Astrocyte of the hippocampus (primary cell): ENCODE measurements at regions not wholly inside any gene's neighbourhood (a gene's known extent, or its start where the extent isn't known, plus 50 kb on each side); places are given as distances from the start of the nearest gene placed in this dataset.
"Not testable (repeated sequence)": the region's sequence is repeated elsewhere in the genome, so short reads cannot be mapped to it uniquely, and the experiment has no call there.

Experiments
- DNase-seq: peaks from one replicate; pipeline ENCODE4 v3.0.0; 2011; ENCODE audit warnings: low read depth, low spot score

- DNase-seq: not testable (repeated sequence)
Measured at GRCh38 chr21:27908816-27909215, 941.9 kb upstream of the ADAMTS5 start.

- not testable (repeated sequence) for DNase-seq
Measured at GRCh38 chr21:27902904-27903303, 936.0 kb upstream of the ADAMTS5 start.

GRCh38 chr21:27893619-27894018 is 926.7 kb upstream of the ADAMTS5 start:
- not testable (repeated sequence) for DNase-seq

- peak; percentile 32 for DNase-seq
Measured at GRCh38 chr21:27891495-27891894, 924.6 kb upstream of the ADAMTS5 start.

GRCh38 chr21:27887808-27888455 is 921.0 kb upstream of the ADAMTS5 start:
- DNase-seq: not testable (repeated sequence)

GRCh38 chr21:27885296-27885711 is 918.4 kb upstream of the ADAMTS5 start:
- no peak for DNase-seq

DNA sequence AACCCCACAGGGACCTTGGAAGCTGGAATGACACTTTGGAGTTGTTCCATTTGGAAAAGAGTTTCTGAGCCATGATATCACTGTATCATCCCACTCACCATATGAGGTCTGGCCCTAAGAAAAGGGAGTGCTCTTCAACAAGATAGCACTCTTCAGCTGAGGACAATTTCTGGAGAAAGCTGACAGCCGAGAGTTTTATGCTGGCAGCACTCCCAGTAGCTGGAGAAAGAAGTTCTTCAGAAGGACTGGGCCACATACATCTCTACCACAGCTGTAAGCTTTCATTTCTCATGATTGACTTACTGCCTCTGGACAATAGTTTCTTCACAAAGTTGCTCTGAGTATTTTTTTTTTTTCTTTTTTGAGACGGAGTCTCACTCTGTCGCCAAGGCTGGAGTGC is 914.4 kb upstream of the ADAMTS5 start:
- not testable (repeated sequence) for DNase-seq

- peak; percentile 2 for DNase-seq
Measured at GRCh38 chr21:27872411-27872810, 905.5 kb upstream of the ADAMTS5 start.

DNA sequence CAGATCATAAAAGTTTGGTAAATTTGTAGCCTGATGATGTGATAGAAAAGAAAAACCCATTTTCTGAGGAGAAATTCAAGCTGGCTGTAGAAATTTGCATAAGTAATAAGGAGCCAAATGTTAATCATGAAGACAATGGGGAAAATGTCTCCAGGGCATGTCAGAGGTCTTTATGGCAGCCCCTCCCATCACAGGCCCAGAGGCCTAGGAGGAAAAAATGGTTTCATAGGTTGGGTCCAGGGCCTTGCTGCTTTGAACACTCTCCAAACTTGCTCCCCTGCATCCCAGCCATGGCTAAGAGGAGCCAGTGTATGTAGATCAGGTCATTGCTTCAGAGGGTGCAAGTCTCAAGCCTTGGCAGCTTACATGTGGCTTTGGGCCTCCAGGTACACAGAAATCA is 903.9 kb upstream of the ADAMTS5 start:
- DNase-seq: not testable (repeated sequence)

DNA sequence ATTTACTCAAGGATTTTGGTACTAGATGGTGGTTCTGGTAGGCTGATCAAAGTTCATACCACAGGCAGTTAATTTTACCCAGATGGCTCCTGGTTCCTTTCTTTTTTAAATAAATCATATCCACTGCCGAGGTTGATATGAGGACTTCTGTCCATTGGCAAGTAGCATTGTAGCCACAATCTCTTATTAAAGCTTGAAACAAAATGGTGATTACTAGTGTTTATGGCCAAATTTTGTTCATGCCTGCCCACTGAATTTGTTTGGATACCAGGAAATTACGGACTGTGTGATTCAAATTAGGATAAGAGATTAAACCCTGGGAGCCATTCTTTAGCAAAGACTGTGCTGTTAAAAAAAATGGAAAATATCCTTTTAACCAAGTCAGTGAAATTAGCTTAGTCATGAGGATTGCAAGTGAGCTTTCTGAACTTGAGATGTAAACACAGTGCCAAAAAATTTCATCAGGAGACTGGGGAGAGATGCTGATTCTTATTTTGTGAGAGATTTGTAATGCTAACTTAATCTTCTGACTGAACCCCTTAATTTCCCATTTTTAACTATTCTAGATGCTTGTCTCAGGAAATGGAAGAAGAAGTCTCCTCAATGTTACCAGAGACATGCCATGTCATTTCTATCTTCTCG is 893.5 kb upstream of the ADAMTS5 start:
- not testable (repeated sequence) for DNase-seq

- peak; percentile 9 for DNase-seq
Measured at GRCh38 chr21:27858053-27858825, 891.4 kb upstream of the ADAMTS5 start.

GRCh38 chr21:27856988-27857387 is 890.1 kb upstream of the ADAMTS5 start:
- DNase-seq: not testable (repeated sequence)

GRCh38 chr21:27841084-27841672 is 874.3 kb upstream of the ADAMTS5 start:
- no peak for DNase-seq

DNA sequence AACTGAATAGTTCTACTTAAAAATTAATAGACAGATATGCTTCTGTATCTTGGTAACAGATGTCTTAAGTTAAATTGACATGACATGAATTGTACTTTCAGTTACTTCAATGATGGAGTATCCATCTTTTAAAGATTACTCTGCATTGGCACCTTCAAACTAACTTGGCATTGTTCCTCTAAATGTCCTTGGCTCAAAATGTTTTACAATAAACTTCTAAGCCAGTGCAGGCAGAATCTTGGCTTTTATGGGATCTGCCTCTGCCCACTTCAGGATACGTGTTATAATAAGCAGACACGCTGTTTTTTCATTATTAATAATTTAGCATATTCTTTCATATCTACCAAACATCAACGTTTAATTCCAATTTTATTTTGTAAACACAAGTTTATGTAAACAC is 873.4 kb upstream of the ADAMTS5 start:
- no peak for DNase-seq

DNA sequence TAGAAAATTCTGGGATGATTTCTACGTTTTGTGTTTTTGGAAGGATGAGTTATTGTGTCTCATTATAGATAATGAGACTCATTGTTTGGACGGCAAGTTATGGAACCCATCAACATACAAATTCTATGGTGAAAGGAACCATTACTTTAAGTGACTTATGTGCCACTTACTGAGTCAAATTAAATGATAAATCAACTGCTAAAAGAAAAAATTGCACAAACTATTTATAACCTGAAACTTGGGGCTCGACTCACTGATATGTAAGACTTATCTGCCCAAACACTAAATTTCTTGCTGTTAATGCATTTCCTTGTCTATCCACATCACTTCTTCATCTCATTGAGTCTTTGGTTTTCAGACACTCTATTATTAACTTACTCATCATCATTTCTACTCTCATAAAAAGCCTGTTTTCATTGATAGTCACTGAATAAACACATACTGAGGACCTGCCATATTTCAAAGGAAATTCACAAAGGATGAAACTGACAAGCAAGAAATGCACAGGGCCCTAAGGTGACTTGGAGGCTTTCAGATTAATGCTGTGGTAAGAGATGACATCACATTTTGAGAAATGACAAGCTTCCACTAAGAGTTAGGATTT is 872.7 kb upstream of the ADAMTS5 start:
- DNase-seq: no peak

- DNase-seq: no peak
Measured at GRCh38 chr21:27838573-27838972, 871.7 kb upstream of the ADAMTS5 start.

GRCh38 chr21:27837936-27838335 is 871.0 kb upstream of the ADAMTS5 start:
- no peak for DNase-seq

GRCh38 chr21:27833298-27833697 is 866.4 kb upstream of the ADAMTS5 start:
- DNase-seq: no peak

- DNase-seq: no peak
Measured at GRCh38 chr21:27831816-27832569, 865.1 kb upstream of the ADAMTS5 start.

- no peak for DNase-seq
Measured at GRCh38 chr21:27831177-27831576, 864.3 kb upstream of the ADAMTS5 start.

GRCh38 chr21:27827972-27828371 is 861.1 kb upstream of the ADAMTS5 start:
- no peak for DNase-seq
